ENCODE measurements at regions not wholly inside any gene's neighbourhood (a gene's known extent, or its start where the extent isn't known, plus 50 kb on each side); places are given as distances from the start of the nearest gene placed in this dataset.

DNA sequence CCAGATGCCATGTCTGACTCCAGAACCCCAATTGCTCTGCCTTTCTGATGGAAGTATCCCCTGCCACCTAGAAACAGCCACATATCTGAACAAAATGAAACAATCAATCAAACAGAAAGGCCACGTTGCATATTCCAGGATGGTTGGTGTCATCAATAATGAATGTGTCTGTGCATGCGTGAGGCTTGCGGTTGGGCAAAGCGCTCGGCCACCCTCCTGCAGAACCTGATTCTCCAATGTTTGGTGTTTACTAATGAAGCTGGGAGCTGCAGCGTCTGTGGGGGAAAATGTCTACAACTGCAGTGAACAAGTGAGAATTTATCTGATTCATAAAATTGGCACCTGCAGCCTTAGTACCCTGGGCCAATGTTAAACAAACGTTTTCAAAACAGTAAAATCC, 121.2 kb upstream of the ADARB2 start:
- no peak overlapping the region for H3K4me3 Mint-ChIP-seq
- peaks cover 2% of the 10 kb centered on the region for H3K9me3 Mint-ChIP-seq
- no peaks in the 10 kb centered on the region for H3K27me3 Mint-ChIP-seq
- H3K36me3 Mint-ChIP-seq, result no peaks in the 10 kb centered on the region
- no peak overlapping the region for H3K27ac Mint-ChIP-seq
- no peaks in the 10 kb centered on the region for H3K4me1 Mint-ChIP-seq
- DNase-seq (ENCODE audit: low spot score in 2 of 2), result no peak
- ATAC-seq (ENCODE audit: low read depth), result no peak

DNA sequence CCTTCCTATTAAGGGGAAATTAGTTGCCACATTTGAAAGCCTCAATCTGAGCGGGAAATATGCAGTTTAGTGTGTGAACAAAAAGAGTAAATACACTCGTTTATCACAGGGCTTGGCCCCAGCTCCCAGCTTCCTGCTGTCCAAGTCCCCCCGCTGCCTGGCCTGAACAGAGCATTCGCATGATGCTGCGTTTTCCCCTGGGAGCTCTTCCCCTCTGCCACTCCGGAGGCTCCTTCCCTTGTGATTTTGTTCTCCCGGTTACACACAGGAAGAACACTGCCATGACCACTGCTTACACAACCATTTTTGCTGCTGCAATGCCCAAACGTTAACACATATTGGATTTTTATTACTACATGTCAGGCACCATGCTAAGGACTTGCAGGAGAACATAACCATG, 120.7 kb upstream of the ADARB2 start:
- no peak for ATAC-seq (ENCODE audit: low read depth)
- Mint-ChIP-seq H3K27me3 (no peaks in the 10 kb centered on the region), H3K4me3 (no peak overlapping the region), H3K9me3 (no peaks in the 10 kb centered on the region), H3K36me3 (no peaks in the 10 kb centered on the region), H3K27ac (no peak overlapping the region), H3K4me1 (no peaks in the 10 kb centered on the region)
- no peak for DNase-seq (ENCODE audit: low spot score in 2 of 2)

DNA sequence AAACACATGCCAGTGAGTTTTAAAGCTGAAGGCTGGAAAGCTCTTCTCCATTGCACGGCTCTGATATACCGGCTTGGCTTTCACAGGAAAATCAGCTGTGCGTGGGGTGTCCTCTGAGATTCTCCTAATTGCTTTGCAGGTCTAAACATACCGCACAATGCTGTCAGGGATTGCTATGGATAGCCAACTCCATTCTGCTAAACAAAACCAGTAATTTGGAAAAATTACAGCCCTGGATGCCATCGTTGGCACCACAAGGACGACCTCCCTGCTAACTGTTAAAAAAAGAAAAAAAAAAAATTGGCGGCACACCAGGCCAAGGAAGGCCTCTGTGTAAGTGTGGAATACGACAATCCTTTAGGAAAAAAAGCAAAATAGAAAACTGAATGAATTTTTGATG, 118.6 kb upstream of the ADARB2 start:
- Mint-ChIP-seq H3K27me3 (no peaks in the 10 kb centered on the region), H3K4me1 (no peaks in the 10 kb centered on the region), H3K4me3 (no peak overlapping the region), H3K27ac (no peak overlapping the region), H3K36me3 (no peaks in the 10 kb centered on the region), H3K9me3 (no peaks in the 10 kb centered on the region)
- ATAC-seq (ENCODE audit: low read depth), result no peak
- no peak for DNase-seq (ENCODE audit: low spot score in 2 of 2)

DNA sequence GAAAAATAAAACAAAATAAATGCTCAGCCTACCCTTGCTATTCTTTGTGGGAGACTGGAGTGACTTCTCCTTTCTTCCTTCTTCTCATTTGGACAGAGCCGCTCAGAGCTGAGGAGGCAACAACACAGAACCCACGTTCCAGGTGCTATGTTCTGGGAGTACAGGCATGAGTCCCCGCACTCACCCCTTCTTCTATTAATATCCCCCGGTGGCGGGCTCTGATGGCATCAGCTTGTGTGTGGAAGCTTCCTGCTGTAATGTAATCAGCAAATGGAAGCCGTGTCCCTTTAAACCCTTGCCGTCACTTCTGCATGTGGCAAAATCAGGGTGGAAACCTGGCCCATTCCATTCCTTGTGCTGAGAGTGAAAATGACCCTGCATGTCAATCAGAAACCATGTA, 116.9 kb upstream of the ADARB2 start:
- no peak overlapping the region for H3K27ac Mint-ChIP-seq
- no peaks in the 10 kb centered on the region for H3K4me1 Mint-ChIP-seq
- DNase-seq (ENCODE audit: low spot score in 2 of 2) (no peak), ATAC-seq (ENCODE audit: low read depth) (no peak)
- no peaks in the 10 kb centered on the region for H3K36me3 Mint-ChIP-seq
- H3K4me3 Mint-ChIP-seq, result no peak overlapping the region
- no peaks in the 10 kb centered on the region for H3K9me3 Mint-ChIP-seq
- no peaks in the 10 kb centered on the region for H3K27me3 Mint-ChIP-seq

DNA sequence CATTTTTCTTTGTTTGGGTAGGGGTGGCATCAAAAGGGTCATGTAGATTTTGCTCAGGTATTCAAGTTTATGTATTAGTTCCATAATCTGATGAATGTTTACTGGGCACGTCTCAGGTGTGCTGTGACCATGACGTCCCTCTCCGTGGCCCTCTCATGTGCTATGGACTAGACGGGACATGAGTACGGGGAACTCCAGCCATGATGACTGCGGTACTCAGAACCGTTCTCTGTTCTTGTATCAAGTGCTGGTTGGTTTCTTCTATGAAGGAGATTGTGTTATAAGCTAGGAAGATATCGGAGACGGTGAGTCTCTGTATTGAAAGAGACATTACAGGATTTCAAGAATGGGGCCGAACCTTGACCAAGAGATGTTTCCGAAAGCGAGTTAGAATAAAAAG, 116.5 kb upstream of the ADARB2 start:
- no peak for ATAC-seq (ENCODE audit: low read depth)
- no peaks in the 10 kb centered on the region for H3K27me3 Mint-ChIP-seq
- H3K9me3 Mint-ChIP-seq, result no peaks in the 10 kb centered on the region
- H3K27ac Mint-ChIP-seq, result no peak overlapping the region
- no peaks in the 10 kb centered on the region for H3K4me1 Mint-ChIP-seq
- H3K36me3 Mint-ChIP-seq, result no peaks in the 10 kb centered on the region
- no peak for DNase-seq (ENCODE audit: low spot score in 2 of 2)
- no peak overlapping the region for H3K4me3 Mint-ChIP-seq

DNA sequence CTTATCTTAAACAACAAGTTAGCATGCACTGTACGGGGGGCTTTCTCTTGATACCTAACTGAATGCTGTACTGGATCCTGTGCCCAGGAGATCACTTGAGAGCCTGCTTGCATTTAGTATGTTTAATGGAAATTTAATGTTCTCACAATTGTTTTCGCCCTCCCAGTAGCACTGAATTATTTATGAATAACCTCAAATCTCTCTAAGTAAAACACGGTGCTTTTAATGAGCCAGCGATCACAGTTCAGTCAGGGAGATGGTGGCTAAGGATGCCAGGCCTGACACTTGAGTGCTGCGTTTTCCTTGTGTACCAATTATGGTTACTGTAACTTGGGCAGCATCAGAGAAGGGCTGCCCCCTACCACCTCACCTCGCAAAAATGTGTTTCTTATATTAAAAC, 115.5 kb upstream of the ADARB2 start:
- Mint-ChIP-seq H3K36me3 (no peaks in the 10 kb centered on the region), H3K27me3 (no peaks in the 10 kb centered on the region), H3K27ac (no peak overlapping the region), H3K4me1 (no peaks in the 10 kb centered on the region), H3K9me3 (no peaks in the 10 kb centered on the region), H3K4me3 (no peak overlapping the region)
- ATAC-seq (ENCODE audit: low read depth) (no peak), DNase-seq (ENCODE audit: low spot score in 2 of 2) (no peak)

DNA sequence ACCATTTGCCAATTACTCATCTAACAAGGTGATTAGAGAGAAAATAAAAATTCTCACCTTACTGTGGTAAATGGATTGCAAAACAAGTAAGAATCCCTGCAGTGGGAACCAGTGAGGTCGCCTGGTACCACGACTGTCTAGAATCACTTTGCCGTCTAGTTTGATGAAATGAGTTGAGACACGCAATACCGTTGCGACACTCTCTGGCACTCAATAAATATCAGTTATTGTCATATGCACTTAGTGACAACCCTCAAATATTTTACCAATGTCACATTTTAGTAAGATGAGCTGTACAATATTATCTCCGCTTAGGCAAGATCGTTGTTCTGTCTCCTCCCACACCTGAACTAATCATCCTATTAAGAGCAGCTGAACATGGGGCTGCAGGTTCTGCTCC, 114.4 kb upstream of the ADARB2 start:
- no peaks in the 10 kb centered on the region for H3K36me3 Mint-ChIP-seq
- H3K4me1 Mint-ChIP-seq, result no peaks in the 10 kb centered on the region
- no peak overlapping the region for H3K4me3 Mint-ChIP-seq
- DNase-seq (ENCODE audit: low spot score in 2 of 2) (no peak), ATAC-seq (ENCODE audit: low read depth) (no peak)
- H3K27ac Mint-ChIP-seq, result no peak overlapping the region
- H3K9me3 Mint-ChIP-seq, result no peaks in the 10 kb centered on the region
- peaks cover under 1% of the 10 kb centered on the region for H3K27me3 Mint-ChIP-seq

DNA sequence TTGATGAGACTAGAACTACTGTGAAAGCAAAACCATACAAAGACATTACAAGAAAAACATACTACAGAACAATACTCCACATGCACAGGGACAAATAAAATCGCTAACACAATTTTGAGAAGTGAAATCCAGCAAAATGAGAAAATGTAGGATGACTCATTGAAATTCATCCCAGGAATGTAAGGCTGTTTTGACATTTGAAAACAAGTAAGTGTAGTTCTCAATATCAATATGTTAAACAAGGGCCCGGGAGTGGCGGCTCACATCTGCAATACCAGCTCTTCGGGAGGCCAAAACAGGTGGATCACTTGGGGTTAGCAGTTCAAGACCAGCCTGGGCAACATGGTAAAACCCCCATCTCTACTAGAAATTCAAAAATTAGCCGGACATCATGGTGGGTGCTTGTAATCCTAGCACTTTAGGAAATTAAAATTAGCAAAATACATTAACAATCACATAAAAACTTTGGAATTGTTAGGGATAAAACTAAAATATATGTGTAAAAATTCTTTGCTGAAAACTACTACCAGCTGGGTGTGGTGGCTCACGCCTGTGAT, 113.7 kb upstream of the ADARB2 start:
- H3K4me3 Mint-ChIP-seq, result no peak overlapping the region
- DNase-seq (ENCODE audit: low spot score in 2 of 2) (no peak), ATAC-seq (ENCODE audit: low read depth) (no peak)
- no peaks in the 10 kb centered on the region for H3K9me3 Mint-ChIP-seq
- no peaks in the 10 kb centered on the region for H3K36me3 Mint-ChIP-seq
- no peaks in the 10 kb centered on the region for H3K4me1 Mint-ChIP-seq
- H3K27ac Mint-ChIP-seq, result no peak overlapping the region
- peaks cover 3% of the 10 kb centered on the region for H3K27me3 Mint-ChIP-seq

DNA sequence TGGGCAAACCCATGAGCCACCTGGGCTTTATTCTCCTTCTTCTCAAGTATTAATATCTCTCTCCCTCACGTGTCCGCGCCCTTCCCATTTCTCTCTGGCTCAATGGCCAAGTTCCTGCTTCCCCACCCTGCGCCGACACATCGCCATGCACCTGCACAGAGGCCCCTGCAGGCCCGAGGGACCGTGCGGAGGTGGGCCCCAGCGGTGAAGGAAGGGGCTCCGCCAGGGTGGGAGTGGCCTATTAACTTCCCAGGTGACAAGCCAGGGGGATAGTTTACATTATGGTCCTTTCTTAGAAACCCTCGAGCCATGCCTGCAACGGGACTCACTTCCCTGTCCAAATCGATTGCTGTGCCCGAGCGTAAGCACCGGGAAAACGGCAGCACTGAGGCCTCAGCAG, 110.0 kb upstream of the ADARB2 start:
- Mint-ChIP-seq H3K36me3 (no peaks in the 10 kb centered on the region), H3K9me3 (no peaks in the 10 kb centered on the region), H3K27me3 (peaks cover 5% of the 10 kb centered on the region), H3K4me3 (no peak overlapping the region), H3K4me1 (no peaks in the 10 kb centered on the region), H3K27ac (no peak overlapping the region)
- ATAC-seq (ENCODE audit: low read depth) (no peak), DNase-seq (ENCODE audit: low spot score in 2 of 2) (no peak)

DNA sequence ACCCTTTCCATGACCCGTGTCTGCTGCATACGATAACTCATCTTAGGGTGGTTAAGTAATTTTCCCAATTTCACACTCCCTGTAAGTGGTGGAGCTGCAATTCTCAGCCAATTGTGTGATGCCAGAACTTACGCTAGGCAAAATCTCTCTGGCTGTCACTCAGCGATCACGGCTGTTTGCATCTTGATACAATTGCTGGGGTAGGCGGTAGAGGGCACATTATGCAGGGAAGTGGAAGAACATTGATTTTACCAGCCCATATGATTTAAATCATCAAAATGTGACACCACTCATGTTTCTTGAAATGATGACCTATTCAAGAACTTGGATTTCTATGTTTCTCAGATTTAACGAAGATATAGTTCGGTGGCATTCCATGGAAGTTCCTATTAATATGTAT, 108.7 kb upstream of the ADARB2 start:
- no peak for ATAC-seq (ENCODE audit: low read depth)
- H3K4me1 Mint-ChIP-seq, result no peaks in the 10 kb centered on the region
- DNase-seq (ENCODE audit: low spot score in 2 of 2), result no peak
- H3K27me3 Mint-ChIP-seq, result peaks cover 5% of the 10 kb centered on the region
- H3K27ac Mint-ChIP-seq, result no peak overlapping the region
- H3K4me3 Mint-ChIP-seq, result no peak overlapping the region
- no peaks in the 10 kb centered on the region for H3K9me3 Mint-ChIP-seq
- H3K36me3 Mint-ChIP-seq, result no peaks in the 10 kb centered on the region

DNA sequence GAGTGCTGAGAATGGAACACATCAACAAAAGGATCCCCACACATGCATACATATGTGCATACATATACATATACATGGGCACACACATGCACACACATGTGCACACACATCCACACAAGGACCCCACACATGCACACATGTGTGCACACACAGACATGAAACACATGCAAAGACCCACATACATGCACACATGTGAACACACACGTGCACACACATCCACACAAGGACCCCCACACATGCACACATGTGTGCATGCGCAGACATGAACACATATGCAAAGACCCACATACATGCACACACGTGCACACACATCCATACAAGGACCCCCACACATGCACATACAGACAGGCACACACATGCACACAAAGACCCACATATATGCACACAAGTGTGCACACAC, 104.4 kb upstream of the ADARB2 start:
- Mint-ChIP-seq H3K4me3 (no peak overlapping the region), H3K4me1 (no peaks in the 10 kb centered on the region), H3K27me3 (peaks cover 8% of the 10 kb centered on the region), H3K36me3 (no peaks in the 10 kb centered on the region), H3K9me3 (no peaks in the 10 kb centered on the region), H3K27ac (no peak overlapping the region)
- DNase-seq (ENCODE audit: low spot score in 2 of 2), result no peak
- ATAC-seq (ENCODE audit: low read depth), result no peak

DNA sequence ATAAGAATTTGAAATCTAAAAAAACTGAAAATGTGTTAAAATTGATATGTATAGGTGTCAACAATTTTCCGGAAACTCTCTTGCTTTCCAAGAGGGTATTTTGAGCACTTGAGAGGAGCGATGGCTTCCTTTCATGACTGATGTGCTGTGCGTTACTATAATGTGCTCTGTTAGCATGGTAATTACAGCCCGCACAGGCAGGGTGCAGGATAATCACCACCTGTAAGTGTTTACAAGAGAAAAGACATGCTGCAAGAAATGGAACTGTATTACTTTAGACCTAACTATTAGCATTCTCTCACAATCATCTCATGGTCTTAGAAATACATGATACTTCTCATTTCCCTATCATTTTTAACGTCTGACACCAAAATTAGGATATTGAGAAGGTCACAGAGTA, 92.4 kb upstream of the ADARB2 start:
- Mint-ChIP-seq H3K4me1 (peaks cover 5% of the 10 kb centered on the region), H3K9me3 (peaks cover 4% of the 10 kb centered on the region), H3K27me3 (peaks cover 15% of the 10 kb centered on the region), H3K4me3 (no peak overlapping the region), H3K27ac (no peak overlapping the region), H3K36me3 (no peaks in the 10 kb centered on the region)
- DNase-seq (ENCODE audit: low spot score in 2 of 2) (no peak), ATAC-seq (ENCODE audit: low read depth) (no peak)

DNA sequence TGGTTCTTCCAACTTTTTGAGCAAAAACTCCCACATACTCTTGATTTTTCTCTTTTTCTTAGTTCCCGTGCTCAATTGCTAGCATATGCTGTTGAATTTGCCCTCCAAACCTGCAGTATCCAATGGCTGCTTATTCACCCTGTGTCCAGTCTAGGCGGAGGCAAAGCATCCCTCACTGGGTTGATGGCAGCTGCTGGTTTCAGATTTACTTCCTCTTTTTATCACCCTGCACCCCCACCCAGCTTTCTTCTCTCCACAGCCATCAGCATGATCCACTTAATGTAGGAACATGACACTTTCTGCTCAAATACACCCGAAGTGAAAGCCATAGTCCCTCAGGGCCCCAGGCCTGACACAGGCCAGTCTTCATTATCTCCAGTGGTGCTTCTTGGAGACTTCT, 87.6 kb upstream of the ADARB2 start:
- peak in 1 of 2 donors; percentile 16 for DNase-seq (ENCODE audit: low spot score in 2 of 2)
- Mint-ChIP-seq H3K27ac (no peak overlapping the region), H3K4me3 (no peak overlapping the region), H3K36me3 (no peaks in the 10 kb centered on the region), H3K4me1 (peaks cover 6% of the 10 kb centered on the region), H3K9me3 (peaks cover 5% of the 10 kb centered on the region), H3K27me3 (peaks cover 15% of the 10 kb centered on the region)
- ATAC-seq (ENCODE audit: low read depth), result peak; percentile 99

DNA sequence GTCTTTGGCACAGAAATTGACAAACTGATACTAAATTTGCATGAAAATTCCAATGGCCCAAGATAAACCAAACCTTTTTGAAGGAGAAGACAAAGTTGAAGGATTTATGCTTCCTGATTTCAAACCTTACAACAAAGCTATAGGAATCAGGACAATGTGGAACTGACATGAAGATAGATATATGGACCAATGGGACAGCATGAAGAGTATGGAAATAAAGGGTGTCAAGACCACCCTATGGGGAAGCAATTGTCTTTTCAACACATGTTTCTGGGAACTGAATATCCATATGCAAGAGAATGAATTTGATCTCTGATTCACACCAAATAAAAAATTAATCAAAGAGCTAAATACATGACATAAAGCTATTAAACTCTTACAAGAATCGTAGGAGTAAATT, 77.2 kb upstream of the ADARB2 start:
- H3K27me3 Mint-ChIP-seq, result peaks cover 2% of the 10 kb centered on the region
- H3K36me3 Mint-ChIP-seq, result no peaks in the 10 kb centered on the region
- no peak overlapping the region for H3K4me3 Mint-ChIP-seq
- H3K27ac Mint-ChIP-seq, result no peak overlapping the region
- DNase-seq (ENCODE audit: low spot score in 2 of 2) (no peak), ATAC-seq (ENCODE audit: low read depth) (no peak)
- H3K9me3 Mint-ChIP-seq, result peaks cover 2% of the 10 kb centered on the region
- no peaks in the 10 kb centered on the region for H3K4me1 Mint-ChIP-seq

DNA sequence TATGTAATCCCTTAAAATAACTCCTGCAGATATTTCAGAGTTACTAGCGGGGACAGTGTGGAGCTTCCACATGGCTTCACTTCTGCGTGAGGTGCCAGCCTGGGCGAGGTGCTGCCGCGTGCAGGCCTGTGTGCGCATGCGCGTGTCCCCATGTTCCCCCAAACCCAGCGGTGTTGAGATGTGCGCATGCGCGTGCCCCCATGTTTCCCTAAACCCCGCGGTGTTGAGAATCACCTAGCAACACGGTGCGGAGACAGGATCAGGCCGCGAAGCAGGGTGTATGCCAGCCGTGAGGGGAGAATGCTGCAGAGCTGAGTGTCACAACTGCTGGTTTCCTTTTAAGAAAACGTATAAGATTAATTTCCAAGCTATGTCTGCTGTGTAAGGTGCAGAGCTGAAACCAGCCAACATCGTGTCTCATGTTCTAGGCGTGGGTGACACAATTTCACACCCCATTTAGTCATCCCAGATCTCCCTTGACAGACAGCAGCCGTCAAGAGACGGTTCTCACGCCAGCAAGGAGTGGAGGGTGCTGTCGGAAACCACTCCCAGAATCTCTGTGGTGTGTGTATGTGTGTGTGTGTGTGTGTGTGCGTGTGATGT, 71.9 kb upstream of the ADARB2 start:
- Mint-ChIP-seq H3K4me3 (peak overlapping the region; percentile 29), H3K4me1 (no peaks in the 10 kb centered on the region), H3K36me3 (no peaks in the 10 kb centered on the region), H3K27ac (no peak overlapping the region), H3K27me3 (peaks cover 10% of the 10 kb centered on the region), H3K9me3 (no peaks in the 10 kb centered on the region)
- ATAC-seq (ENCODE audit: low read depth), result peak; percentile 32
- DNase-seq (ENCODE audit: low spot score in 2 of 2), result no peak

Measured in memory B cell (primary cell).